GM12892 (cell line): ENCODE measurements at regions not wholly inside any gene's neighbourhood (a gene's known extent, or its start where the extent isn't known, plus 50 kb on each side); places are given as distances from the start of the nearest gene placed in this dataset.

Source experiments
- POLR2A ChIP-seq: IDR thresholded peaks from 2 replicates; pipeline ENCODE4 v1.6.1; 2011; ENCODE audit warnings: low read depth, low read length, control low read depth
- POLR2AphosphoS5 ChIP-seq: IDR thresholded peaks from 2 replicates; pipeline ENCODE4 v1.6.1; 2011; ENCODE audit warnings: low read depth, low read length, control low read depth
- TAF1 ChIP-seq: IDR thresholded peaks from 2 replicates; pipeline ENCODE4 v1.6.1; 2011; ENCODE audit warnings: low read depth, mild to moderate bottlenecking, control low read depth, low read length, borderline replicate concordance

DNA sequence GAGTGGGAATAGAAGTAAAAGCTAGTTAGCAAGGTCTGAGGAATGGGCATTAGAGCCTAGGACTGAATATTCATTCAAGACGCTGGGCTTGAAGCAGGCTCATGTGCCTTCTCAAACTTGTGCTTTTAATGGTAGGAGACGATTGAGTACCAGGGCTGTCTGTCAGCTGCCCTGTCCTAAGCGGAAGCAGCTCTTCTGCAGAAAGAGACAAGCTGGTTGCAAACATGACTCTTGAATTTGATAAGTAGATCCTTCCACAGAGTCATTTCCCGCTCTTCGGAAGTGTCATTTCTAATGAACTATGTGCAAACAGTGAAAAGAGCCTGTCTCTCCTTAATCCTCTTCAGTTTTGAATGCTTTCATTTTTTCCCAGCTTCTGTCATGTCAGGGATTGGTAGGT is 176.4 kb downstream of the TFAP2B start:
- TF ChIP-seq TAF1 (no peak), POLR2AphosphoS5 (no peak), POLR2A (no peak)
